HG02981 (cell line): ENCODE measurements at regions not wholly inside any gene's neighbourhood (a gene's known extent, or its start where the extent isn't known, plus 50 kb on each side); places are given as distances from the start of the nearest gene placed in this dataset.
A peak's percentile ranks its signal among the peaks of the same experiment; 100 is the strongest.
"Not testable (repeated sequence)": the region's sequence is repeated elsewhere in the genome, so short reads cannot be mapped to it uniquely, and the experiment has no call there.

Experiments used
- ATAC-seq: cut with Tn5 transposase; IDR thresholded peaks from one replicate; pipeline ENCODE4 v1.9.1; 2021; ENCODE audit warnings: mild to moderate bottlenecking, moderate library complexity; ENCODE audit not compliant: unreplicated experiment

DNA sequence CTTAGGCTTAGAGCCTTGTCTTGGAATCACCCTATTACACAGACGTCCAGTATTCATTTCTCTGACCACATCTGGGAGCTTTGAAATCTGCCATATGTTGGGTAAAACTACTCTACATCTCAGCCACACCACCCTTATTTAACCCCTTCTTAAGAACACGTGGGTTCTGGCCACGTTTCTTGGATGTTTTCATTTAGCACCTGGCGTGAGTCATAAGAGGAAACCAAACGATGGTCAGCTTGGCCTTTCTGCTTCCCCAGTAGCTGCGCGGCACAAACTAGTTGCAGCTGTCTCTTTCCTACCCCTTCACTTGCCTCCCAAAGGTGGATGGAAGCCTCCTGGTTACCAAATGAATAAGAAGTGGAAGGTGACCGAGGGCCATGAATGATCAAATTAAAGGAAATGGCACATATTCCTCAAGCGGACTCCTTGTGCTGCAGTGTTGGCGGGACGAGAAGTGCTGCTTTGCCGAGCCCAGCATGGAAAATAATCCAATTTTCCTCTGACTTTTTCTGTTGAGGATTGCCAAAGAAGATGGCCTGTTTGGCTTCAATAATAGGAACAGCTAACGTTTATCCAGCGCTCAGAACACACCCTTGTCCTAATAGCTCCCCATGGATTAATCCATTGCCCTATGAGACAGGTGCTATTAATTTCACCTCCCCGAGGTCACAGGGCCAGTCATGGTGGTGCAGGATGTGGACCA lies 154.1 kb downstream of the ZNF664 start:
- peak; percentile 43 for ATAC-seq

GRCh38 chr12:124129132-124129531 lies 156.1 kb downstream of the ZNF664 start:
- ATAC-seq = no peak

DNA sequence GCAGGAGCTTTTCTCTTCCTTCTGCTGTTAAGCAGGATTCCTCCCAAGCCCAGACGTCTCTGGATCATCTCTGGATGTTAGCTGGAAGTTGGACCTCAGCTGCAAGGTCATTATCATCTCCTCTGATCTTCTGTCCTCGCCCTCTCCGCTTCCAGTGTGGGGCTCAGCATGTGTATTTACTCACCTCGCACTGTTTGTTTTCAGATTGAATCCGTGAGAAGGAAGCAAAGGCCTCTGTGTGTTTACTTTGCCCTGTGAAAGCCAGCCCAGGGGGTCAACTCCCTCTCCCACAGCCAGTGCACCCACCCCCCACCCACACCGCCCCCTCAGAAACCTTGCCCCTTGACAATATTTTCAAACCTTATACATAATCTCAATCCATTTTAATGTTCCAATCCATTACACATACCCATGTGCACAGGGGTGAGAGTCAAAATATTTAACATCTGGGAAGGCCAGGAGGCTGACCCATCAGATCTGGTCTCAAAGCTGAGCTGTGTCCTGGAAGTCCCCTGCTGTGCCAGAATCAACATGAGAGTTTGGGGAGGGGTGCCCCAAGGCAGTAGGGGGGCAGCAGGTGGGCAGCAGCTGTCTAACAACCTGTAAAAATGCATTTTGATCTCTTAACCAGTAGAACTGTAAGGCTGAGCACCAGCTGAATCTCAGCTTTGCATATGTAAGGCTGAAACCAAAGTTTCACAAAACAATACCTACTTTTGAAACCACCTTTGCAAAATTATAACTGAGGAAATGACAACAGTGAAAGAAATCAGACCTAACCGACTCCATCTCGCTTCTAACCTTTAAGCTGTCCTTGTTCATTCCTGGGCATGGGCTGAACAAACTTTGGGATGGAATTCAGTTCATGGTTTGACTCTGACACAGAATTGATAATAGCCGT lies 157.9 kb downstream of the ZNF664 start:
- ATAC-seq = peak; percentile 61

DNA sequence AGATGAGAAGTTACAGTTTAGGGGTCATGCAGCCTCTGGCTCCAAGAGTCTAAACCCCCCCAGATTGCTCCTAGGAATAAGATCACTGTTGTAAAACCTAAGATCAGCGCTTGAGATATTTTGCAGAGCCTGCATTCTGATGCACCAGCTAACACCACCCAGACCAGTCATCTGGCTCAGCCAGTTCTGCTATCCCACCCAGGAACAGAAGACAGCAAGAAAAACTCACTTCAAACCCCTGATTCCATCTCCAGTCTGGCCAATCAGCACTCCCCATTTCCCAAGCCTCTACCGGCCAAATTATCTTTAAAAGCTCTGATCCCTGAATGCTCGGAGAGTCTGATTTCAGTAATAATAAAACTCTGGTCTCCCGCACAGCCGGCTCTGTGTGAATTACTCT lies 158.6 kb downstream of the ZNF664 start:
- no peak for ATAC-seq

- no peak for ATAC-seq
Measured at GRCh38 chr12:124132530-124132929, 159.5 kb downstream of the ZNF664 start.

GRCh38 chr12:124136796-124137195 lies 158.1 kb upstream of the RFLNA start:
- ATAC-seq = no peak

- ATAC-seq = no peak
Measured at GRCh38 chr12:124140944-124141486, 153.9 kb upstream of the RFLNA start.

DNA sequence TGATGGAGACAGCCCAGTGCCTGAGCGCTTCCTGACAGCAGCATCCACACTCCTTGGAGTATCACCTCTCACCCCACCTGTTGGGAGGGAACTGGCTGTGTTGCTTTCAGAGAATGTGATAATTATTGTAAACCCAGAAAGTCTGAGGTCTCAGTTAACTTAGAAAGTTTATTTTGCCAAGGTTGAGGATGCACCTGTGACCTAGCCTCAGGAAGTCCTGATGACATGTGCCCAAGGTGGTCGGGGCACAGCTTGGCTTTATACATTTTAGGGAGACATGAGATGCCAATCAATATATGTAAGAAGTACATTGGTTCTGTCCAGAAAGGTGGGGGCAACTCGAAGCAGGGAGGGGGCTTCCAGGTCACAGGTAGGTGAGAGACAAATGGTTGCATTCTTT lies 153.3 kb upstream of the RFLNA start:
- not testable (repeated sequence) for ATAC-seq

- no peak for ATAC-seq
Measured at GRCh38 chr12:124142395-124143035, 152.4 kb upstream of the RFLNA start.

- no peak for ATAC-seq
Measured at GRCh38 chr12:124143726-124144125, 151.2 kb upstream of the RFLNA start.

DNA sequence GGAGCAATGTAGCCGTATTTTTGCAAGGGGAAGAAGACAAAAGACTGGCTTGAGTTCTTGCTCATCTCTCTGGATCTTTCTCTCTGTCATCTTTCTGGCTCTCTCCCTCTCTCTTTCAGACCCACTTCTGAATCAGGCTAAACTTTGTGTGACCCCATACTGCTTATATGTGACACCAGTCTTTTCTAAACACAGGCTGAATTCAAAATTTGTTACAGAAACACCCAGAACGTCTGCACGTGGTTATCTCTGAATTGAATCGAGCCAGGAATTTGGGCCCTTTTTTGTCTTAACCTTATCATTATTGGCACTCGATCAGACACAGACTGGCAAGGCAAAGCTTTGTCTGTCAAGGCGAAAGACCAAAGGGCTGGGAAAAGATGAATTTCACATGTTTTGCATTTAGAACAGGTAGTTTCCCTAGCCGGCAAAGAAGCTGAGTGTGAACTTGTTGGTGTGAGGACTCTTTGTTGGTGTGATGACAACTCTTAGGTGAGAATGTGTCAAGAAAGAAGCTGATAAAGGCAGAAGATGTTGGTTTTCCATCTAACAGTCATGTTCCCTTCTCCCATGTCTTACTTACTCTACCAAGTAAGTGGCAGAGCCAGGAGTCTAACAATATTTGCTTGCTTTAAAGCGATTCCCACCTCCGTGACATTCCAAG lies 150.2 kb upstream of the RFLNA start:
- ATAC-seq = no peak

DNA sequence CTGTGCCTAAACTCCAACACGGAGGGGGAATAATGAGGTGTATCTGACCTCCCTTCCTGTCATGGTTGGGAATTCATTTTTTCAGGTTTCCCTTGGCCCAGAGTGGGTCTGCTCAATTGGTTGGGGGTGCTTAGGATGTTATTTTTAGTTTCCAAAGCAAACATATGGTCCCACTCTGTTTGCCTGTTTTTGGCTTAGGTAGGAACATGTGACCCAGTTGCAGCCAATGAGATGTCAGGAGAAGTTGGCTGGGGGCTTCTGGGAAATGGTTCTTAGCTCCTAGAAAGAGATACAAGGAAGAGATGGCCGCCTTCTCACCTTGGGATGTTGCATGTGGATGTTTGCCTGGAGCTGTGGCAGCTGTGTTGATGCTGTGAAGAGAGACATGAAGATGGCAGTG lies 147.9 kb upstream of the RFLNA start:
- no peak for ATAC-seq

GRCh38 chr12:124147575-124147974 lies 147.3 kb upstream of the RFLNA start:
- ATAC-seq = peak; percentile 76

- no peak for ATAC-seq
Measured at GRCh38 chr12:124148481-124149273, 146.2 kb upstream of the RFLNA start.

DNA sequence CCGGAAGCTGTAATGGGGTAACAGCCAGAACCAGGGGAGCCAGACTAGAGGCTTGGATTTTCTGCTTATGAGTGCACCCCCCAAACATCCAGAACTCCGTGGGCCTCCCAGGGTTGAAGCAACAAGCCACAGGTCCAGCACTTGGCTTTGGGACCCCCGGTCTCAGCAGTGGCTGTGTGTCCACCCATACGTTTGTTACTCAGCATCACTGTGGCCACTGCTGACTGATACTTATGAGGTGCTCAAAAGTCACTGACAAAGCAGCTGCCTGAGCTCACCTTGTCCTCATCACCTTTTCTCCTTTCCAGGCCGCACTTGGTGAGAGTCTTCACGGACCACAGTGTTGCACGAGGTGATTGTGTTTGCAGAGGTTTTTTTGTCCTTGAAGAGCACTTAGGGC lies 145.6 kb upstream of the RFLNA start:
- no peak for ATAC-seq

GRCh38 chr12:124150168-124150567 lies 144.7 kb upstream of the RFLNA start:
- ATAC-seq = no peak

- ATAC-seq = no peak
Measured at GRCh38 chr12:124151583-124151982, 143.3 kb upstream of the RFLNA start.

- no peak for ATAC-seq
Measured at GRCh38 chr12:124152731-124153130, 142.2 kb upstream of the RFLNA start.

DNA sequence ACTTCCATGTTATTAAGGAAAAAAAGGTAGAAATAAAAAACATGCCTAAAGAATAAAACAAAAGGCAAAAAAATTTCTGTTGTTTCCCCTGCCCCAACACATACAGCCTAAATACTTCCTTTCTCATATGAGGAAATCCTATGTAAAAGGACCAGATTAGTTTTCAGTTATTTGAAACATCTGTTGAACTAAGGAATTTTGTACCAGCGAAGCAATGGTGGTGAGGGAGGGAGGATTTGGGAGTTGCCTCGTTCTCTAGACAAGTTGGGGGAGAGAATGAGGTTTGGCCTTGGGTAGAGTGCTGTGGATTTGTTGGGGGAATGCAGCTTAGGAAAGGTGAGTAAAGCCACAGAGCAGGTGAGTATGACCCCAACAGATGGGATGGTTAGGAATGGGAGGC lies 141.5 kb upstream of the RFLNA start:
- no peak for ATAC-seq

GRCh38 chr12:124157406-124157805 lies 137.5 kb upstream of the RFLNA start:
- ATAC-seq = no peak
